Bronchial epithelial cell (primary cell): ENCODE measurements at regions not wholly inside any gene's neighbourhood (a gene's known extent, or its start where the extent isn't known, plus 50 kb on each side); places are given as distances from the start of the nearest gene placed in this dataset.

Experiments
- DNase-seq: peaks from one replicate; pipeline ENCODE4 v3.0.0-alpha.2; 2010; ENCODE audit warnings: low read depth
- FAIRE-seq: peaks from 2 replicates; lab custom pipeline; 2011; peaks lifted over from hg19 to GRCh38; lab: Jason Lieb, UNC
- H3K27me3 ChIP-seq: 2 replicates; pipeline ENCODE4 v1.5.1; 2011; ENCODE audit warnings: low read length; ENCODE audit not compliant: control insufficient read depth, insufficient read depth
- H3K36me3 ChIP-seq: 2 replicates; pipeline ENCODE4 v1.5.1; 2011; ENCODE audit warnings: low read length; ENCODE audit not compliant: control insufficient read depth, insufficient read depth
- H3K4me3 ChIP-seq: 2 replicates; pipeline ENCODE4 v1.5.1; 2011; ENCODE audit warnings: mild to moderate bottlenecking, low read depth, low read length, control low read depth
- CTCF ChIP-seq: IDR thresholded peaks from 2 replicates; pipeline ENCODE4 v1.5.1; 2011; ENCODE audit warnings: mild to moderate bottlenecking, moderate library complexity, low read length, control low read depth, inconsistent platforms; ENCODE audit not compliant: insufficient read depth, severe bottlenecking

- no peak for DNase-seq
- no peak for TF ChIP-seq CTCF
- FAIRE-seq = no peak
- no peaks in the 10 kb centered on the region for H3K36me3 ChIP-seq
- H3K4me3 ChIP-seq = no peak overlapping the region
- no peaks in the 10 kb centered on the region for H3K27me3 ChIP-seq
Measured at GRCh38 chr3:181955566-181955965, 243.8 kb downstream of the SOX2 start.

- DNase-seq (no peak), FAIRE-seq (no peak)
- TF ChIP-seq CTCF = no peak
- H3K4me3 ChIP-seq = no peak overlapping the region
- H3K36me3 ChIP-seq = no peaks in the 10 kb centered on the region
- H3K27me3 ChIP-seq = no peaks in the 10 kb centered on the region
Measured at GRCh38 chr3:181956122-181956521, 244.4 kb downstream of the SOX2 start.

- DNase-seq (no peak), FAIRE-seq (no peak)
- no peak for TF ChIP-seq CTCF
- no peaks in the 10 kb centered on the region for H3K27me3 ChIP-seq
- no peak overlapping the region for H3K4me3 ChIP-seq
- H3K36me3 ChIP-seq = no peaks in the 10 kb centered on the region
Measured at GRCh38 chr3:181966393-181966792, 254.7 kb downstream of the SOX2 start.

- DNase-seq (no peak), FAIRE-seq (no peak)
- no peak overlapping the region for H3K4me3 ChIP-seq
- TF ChIP-seq CTCF = no peak
- H3K27me3 ChIP-seq = no peaks in the 10 kb centered on the region
- no peaks in the 10 kb centered on the region for H3K36me3 ChIP-seq
Measured at GRCh38 chr3:181969925-181970324, 258.2 kb downstream of the SOX2 start.

- Histone ChIP-seq H3K27me3 (no peaks in the 10 kb centered on the region), H3K4me3 (no peak overlapping the region), H3K36me3 (no peaks in the 10 kb centered on the region)
- TF ChIP-seq CTCF = no peak
- DNase-seq (peak; percentile 9), FAIRE-seq (no peak)
Measured at GRCh38 chr3:181971424-181971823, 259.7 kb downstream of the SOX2 start.

- no peak overlapping the region for H3K4me3 ChIP-seq
- FAIRE-seq = no peak
- no peaks in the 10 kb centered on the region for H3K36me3 ChIP-seq
- TF ChIP-seq CTCF = no peak
- peak; percentile 95 for DNase-seq
- no peaks in the 10 kb centered on the region for H3K27me3 ChIP-seq
Measured at GRCh38 chr3:181974198-181974597, 262.5 kb downstream of the SOX2 start.
